MCF 10A (cell line): ENCODE measurements at regions not wholly inside any gene's neighbourhood (a gene's known extent, or its start where the extent isn't known, plus 50 kb on each side); places are given as distances from the start of the nearest gene placed in this dataset.

ENCODE experiments used
- BruUV-seq: library from RNA; stranded (reverse); fragments of 400-500 nt; replicated peaks from 2 replicates; lab custom pipeline; 2021; lab: Mats Ljungman, UMichigan
- CTCF ChIA-PET: fragments of 300-600 bp; sonication (Branson Sonifier 250); formaldehyde crosslinking; extraction: SDS; loops from one replicate; lab custom pipeline; 2021; ENCODE audit warnings: antibody characterized with exemption, inconsistent platforms; lab: Yijun Ruan, JAX
- POLR2A ChIA-PET: fragments of 300-600, 350-650 bp; sonication (Branson Sonifier 250); formaldehyde crosslinking; extraction: SDS; loops from one replicate; lab custom pipeline; 2020; ENCODE audit warnings: antibody characterized with exemption, inconsistent platforms; lab: Yijun Ruan, JAX
- DNase-seq: peaks from one replicate; pipeline ENCODE4 v3.0.0-alpha.2; 2018; ENCODE audit not compliant: unreplicated experiment
- H3K27ac Mint-ChIP-seq: one replicate; pipeline ENCODE4 v1.8.0; 2022; ENCODE audit warnings: mild to moderate bottlenecking, low read depth, mixed read lengths; ENCODE audit not compliant: unreplicated experiment
- H3K27me3 Mint-ChIP-seq: one replicate; pipeline ENCODE4 v1.8.0; 2022; ENCODE audit warnings: mixed read lengths; ENCODE audit not compliant: insufficient read depth, unreplicated experiment
- H3K36me3 Mint-ChIP-seq: one replicate; pipeline ENCODE4 v1.8.0; 2022; ENCODE audit warnings: mild to moderate bottlenecking, moderate library complexity, mixed read lengths; ENCODE audit not compliant: insufficient read depth, unreplicated experiment
- H3K4me1 Mint-ChIP-seq: one replicate; pipeline ENCODE4 v1.8.0; 2022; ENCODE audit warnings: mixed read lengths; ENCODE audit not compliant: insufficient read depth, unreplicated experiment
- H3K4me3 Mint-ChIP-seq: one replicate; pipeline ENCODE4 v1.8.0; 2022; ENCODE audit warnings: mild to moderate bottlenecking, moderate library complexity, mixed read lengths; ENCODE audit not compliant: unreplicated experiment
- H3K9me3 Mint-ChIP-seq: one replicate; pipeline ENCODE4 v1.8.0; 2022; ENCODE audit warnings: mixed read lengths; ENCODE audit not compliant: unreplicated experiment
- intact Hi-C: fragments of 100-400 bp; cut with micrococcal nuclease; formaldehyde crosslinking; loops from 2 replicates; pipeline ENCODE4 v1.14.1; 2022
- TF ChIP-seq, protein P1 (sequence below): fragments of 200-600 bp; IDR thresholded peaks from one replicate; pipeline ENCODE4 v1.8.0; 2022; ENCODE audit warnings: antibody characterized with exemption, mild to moderate bottlenecking; ENCODE audit not compliant: unreplicated experiment

- ChIA-PET CTCF (interaction anchor here (1.5 kb wide), 1 partner anchor 11 kb away, joined by 7 read pairs; no protein-coding TSS in a partner anchor), POLR2A (no interaction called here)
- no TSS peak for BruUV-seq
- no peak overlapping the region for H3K4me3 Mint-ChIP-seq
- H3K4me1 Mint-ChIP-seq, result no peaks in the 10 kb centered on the region
- intact Hi-C loops, result no loop called here
- DNase-seq, result no peak
- peaks cover 55% of the 10 kb centered on the region for H3K27me3 Mint-ChIP-seq
- no peak overlapping the region for H3K27ac Mint-ChIP-seq
- TF ChIP-seq, protein P1, sequence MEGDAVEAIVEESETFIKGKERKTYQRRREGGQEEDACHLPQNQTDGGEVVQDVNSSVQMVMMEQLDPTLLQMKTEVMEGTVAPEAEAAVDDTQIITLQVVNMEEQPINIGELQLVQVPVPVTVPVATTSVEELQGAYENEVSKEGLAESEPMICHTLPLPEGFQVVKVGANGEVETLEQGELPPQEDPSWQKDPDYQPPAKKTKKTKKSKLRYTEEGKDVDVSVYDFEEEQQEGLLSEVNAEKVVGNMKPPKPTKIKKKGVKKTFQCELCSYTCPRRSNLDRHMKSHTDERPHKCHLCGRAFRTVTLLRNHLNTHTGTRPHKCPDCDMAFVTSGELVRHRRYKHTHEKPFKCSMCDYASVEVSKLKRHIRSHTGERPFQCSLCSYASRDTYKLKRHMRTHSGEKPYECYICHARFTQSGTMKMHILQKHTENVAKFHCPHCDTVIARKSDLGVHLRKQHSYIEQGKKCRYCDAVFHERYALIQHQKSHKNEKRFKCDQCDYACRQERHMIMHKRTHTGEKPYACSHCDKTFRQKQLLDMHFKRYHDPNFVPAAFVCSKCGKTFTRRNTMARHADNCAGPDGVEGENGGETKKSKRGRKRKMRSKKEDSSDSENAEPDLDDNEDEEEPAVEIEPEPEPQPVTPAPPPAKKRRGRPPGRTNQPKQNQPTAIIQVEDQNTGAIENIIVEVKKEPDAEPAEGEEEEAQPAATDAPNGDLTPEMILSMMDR, result no peak
- no peaks in the 10 kb centered on the region for H3K36me3 Mint-ChIP-seq
- H3K9me3 Mint-ChIP-seq, result no peaks in the 10 kb centered on the region
Measured at GRCh38 chr5:87791869-87792268, 379.1 kb upstream of the CCNH start.

- Mint-ChIP-seq H3K36me3 (no peaks in the 10 kb centered on the region), H3K9me3 (no peaks in the 10 kb centered on the region), H3K27ac (no peak overlapping the region), H3K27me3 (peaks cover 66% of the 10 kb centered on the region), H3K4me1 (no peaks in the 10 kb centered on the region), H3K4me3 (no peak overlapping the region)
- intact Hi-C loops, result no loop called here
- TF ChIP-seq, protein P1, result no peak
- ChIA-PET CTCF (interaction anchor here (0.6 kb wide), 1 partner anchor 308 kb away, joined by 3 read pairs; no protein-coding TSS in a partner anchor), POLR2A (no interaction called here)
- BruUV-seq, result no TSS peak
- no peak for DNase-seq
Measured at GRCh38 chr5:87788416-87788815, 375.7 kb upstream of the CCNH start.

DNA sequence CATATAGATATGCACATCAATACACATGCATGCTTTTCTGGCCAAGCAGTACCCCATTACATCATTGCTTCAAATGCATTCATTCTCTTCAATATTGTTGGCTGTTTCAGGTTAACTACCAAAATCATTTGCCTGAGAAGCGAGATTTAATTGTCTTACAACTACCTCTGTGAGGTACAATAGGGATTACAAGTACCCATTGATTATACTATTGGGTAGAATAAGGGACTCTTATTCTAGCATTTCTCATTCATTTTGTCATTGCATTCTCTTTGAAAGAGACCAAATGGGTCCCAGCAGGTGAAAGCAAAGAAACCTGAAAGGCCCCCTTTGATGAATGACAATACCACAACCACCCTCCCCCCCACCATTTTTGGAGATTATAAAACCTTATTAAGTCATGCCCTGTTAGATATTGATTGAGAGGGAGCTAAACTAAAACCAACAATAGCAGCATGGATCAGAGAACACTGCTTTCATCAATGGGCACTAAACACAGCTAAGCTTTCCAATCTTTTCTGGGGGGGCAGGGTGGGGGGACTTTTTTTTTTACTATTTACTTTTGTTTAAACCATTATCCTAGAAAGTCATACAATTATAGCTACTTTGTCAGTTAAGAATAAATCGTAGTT is 375.0 kb upstream of the CCNH start:
- no peak for DNase-seq
- CTCF ChIA-PET, result interaction anchor here (0.6 kb wide), 1 partner anchor 308 kb away, joined by 3 read pairs; no protein-coding TSS in a partner anchor
- Mint-ChIP-seq H3K27me3 (peaks cover 71% of the 10 kb centered on the region), H3K4me1 (no peaks in the 10 kb centered on the region), H3K27ac (no peak overlapping the region), H3K4me3 (no peak overlapping the region), H3K9me3 (no peaks in the 10 kb centered on the region), H3K36me3 (no peaks in the 10 kb centered on the region)
- intact Hi-C loops, result no loop called here
- TF ChIP-seq, protein P1, result no peak
- no TSS peak for BruUV-seq
- POLR2A ChIA-PET, result no interaction called here

DNA sequence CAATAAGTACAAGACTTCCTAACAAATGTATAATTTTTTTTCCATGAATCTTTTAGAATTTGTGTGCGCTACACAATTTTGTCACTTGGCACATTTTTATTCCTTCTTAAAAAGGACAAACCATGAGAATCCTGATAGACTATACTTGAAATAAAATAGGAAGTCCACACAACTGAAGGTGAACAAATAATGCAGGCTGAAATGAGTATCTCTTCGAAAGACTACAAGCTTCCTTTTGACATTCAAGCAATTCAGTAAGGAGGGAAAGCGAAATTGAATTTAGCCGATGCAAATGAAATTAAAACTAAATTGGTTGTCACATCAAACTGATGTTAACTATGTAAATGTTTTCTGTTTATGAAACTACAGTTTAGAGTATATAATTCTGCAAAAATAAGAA is 374.4 kb upstream of the CCNH start:
- Mint-ChIP-seq H3K27me3 (peaks cover 69% of the 10 kb centered on the region), H3K4me1 (no peaks in the 10 kb centered on the region), H3K9me3 (no peaks in the 10 kb centered on the region), H3K36me3 (no peaks in the 10 kb centered on the region), H3K27ac (no peak overlapping the region), H3K4me3 (no peak overlapping the region)
- ChIA-PET POLR2A (no interaction called here), CTCF (interaction anchor here (0.9 kb wide), 1 partner anchor 943 kb away, joined by 3 read pairs; no protein-coding TSS in a partner anchor)
- BruUV-seq, result no TSS peak
- no peak for DNase-seq
- TF ChIP-seq, protein P1, result no peak
- intact Hi-C loops, result no loop called here
